ENCODE measurements at regions not wholly inside any gene's neighbourhood (a gene's known extent, or its start where the extent isn't known, plus 50 kb on each side); places are given as distances from the start of the nearest gene placed in this dataset.

DNA sequence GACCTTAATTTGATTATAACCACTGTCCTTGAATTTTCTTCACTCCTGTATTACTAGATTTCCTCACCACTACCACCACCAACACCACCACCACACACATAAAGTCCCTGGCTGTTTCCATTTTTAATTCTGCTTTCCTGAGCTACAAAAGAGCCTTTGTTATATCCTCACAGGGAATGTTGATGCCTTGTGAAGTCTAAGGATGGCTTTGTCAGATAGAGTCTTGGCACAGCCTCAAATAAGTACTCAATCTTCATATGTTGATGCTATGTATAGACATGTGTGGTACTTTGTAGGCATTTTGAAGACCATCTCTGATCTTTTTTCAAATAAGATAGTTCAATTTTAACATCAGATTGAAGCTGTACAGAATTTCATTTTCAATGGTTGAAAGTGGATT lies 1016.7 kb upstream of the LCORL start:
- TF ChIP-seq, protein P1, sequence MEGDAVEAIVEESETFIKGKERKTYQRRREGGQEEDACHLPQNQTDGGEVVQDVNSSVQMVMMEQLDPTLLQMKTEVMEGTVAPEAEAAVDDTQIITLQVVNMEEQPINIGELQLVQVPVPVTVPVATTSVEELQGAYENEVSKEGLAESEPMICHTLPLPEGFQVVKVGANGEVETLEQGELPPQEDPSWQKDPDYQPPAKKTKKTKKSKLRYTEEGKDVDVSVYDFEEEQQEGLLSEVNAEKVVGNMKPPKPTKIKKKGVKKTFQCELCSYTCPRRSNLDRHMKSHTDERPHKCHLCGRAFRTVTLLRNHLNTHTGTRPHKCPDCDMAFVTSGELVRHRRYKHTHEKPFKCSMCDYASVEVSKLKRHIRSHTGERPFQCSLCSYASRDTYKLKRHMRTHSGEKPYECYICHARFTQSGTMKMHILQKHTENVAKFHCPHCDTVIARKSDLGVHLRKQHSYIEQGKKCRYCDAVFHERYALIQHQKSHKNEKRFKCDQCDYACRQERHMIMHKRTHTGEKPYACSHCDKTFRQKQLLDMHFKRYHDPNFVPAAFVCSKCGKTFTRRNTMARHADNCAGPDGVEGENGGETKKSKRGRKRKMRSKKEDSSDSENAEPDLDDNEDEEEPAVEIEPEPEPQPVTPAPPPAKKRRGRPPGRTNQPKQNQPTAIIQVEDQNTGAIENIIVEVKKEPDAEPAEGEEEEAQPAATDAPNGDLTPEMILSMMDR (conservative IDR thresholded peaks at IDR 0.05) = no peak
- no peak for TF ChIP-seq EZH2 (IDR thresholded peaks at IDR 0.05; ENCODE audit: low read depth)

Data from PC-9 (cell line).